ENCODE measurements at regions not wholly inside any gene's neighbourhood (a gene's known extent, or its start where the extent isn't known, plus 50 kb on each side); places are given as distances from the start of the nearest gene placed in this dataset.

DNA sequence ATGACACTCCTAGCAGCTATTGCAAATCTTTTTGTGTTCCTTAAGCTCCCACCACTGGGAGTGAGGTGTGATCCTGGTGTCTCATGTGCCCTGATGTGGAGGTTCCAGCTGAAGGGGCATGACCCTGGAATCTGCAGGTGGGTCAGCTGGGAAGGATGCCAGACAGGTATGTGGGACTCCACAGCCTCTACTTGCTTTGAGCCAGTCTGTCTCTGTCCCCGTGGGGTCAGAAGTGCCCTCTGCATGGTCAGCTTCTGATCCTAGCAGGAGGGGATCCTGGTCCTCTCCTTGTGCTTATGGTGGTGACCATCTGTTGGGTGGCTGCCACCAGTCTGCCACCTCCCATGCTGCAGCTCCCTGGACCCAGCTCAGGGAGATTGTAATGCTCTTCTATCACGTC lies 51.1 kb upstream of the COMTD1 start:
- TF ChIP-seq, protein P1, sequence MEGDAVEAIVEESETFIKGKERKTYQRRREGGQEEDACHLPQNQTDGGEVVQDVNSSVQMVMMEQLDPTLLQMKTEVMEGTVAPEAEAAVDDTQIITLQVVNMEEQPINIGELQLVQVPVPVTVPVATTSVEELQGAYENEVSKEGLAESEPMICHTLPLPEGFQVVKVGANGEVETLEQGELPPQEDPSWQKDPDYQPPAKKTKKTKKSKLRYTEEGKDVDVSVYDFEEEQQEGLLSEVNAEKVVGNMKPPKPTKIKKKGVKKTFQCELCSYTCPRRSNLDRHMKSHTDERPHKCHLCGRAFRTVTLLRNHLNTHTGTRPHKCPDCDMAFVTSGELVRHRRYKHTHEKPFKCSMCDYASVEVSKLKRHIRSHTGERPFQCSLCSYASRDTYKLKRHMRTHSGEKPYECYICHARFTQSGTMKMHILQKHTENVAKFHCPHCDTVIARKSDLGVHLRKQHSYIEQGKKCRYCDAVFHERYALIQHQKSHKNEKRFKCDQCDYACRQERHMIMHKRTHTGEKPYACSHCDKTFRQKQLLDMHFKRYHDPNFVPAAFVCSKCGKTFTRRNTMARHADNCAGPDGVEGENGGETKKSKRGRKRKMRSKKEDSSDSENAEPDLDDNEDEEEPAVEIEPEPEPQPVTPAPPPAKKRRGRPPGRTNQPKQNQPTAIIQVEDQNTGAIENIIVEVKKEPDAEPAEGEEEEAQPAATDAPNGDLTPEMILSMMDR (IDR thresholded peaks at IDR 0.05): no peak
- TF ChIP-seq POLR2A (IDR thresholded peaks at IDR 0.05): no peak
- TF ChIP-seq POLR2AphosphoS5 (IDR thresholded peaks at IDR 0.05): no peak

All from breast epithelium (tissue), 3 donors.